ENCODE measurements at regions not wholly inside any gene's neighbourhood (a gene's known extent, or its start where the extent isn't known, plus 50 kb on each side); places are given as distances from the start of the nearest gene placed in this dataset.
"Not testable (repeated sequence)": the region's sequence is repeated elsewhere in the genome, so short reads cannot be mapped to it uniquely, and the experiment has no call there.

GRCh38 chrX:18034945-18035344, 173.8 kb upstream of the RAI2 start:
- Histone ChIP-seq H3K27ac (no peak overlapping the region), H3K36me3 (no peaks in the 10 kb centered on the region), H3K9me3 (no peaks in the 10 kb centered on the region), H3K4me1 (no peaks in the 10 kb centered on the region), H3K4me3 (no peak overlapping the region), H3K27me3 (no peaks in the 10 kb centered on the region)
- ATAC-seq: no peak
- 54 to 74% methylated on average over 2 of the region's 2 CpGs for WGBS, 2 donors (ENCODE audit: low coverage in 1 of 2)
- TF ChIP-seq POLR2A (IDR thresholded peaks at IDR 0.05) (no peak), EP300 (IDR thresholded peaks at IDR 0.05) (no peak), CTCF (IDR thresholded peaks at IDR 0.05) (no peak), POLR2AphosphoS5 (IDR thresholded peaks at IDR 0.05) (no peak)

DNA sequence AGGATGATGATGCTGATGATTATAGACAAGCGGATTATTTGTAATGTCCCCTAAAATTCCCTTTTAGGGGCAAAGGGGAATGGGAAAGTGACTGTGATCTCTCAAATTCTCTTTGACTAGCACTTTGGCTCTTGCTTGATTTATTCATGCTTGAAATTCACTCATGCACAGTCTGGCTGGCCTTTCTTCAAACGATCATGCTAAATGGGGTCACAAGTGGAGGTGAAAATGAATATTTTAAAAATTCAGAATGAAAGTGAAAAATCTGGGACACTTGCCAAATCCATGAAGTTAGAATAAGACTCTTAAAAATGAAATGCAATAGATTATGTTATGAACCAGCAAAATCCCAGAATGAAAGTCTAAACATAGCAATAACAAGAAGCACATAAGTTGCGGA, 173.4 kb upstream of the RAI2 start:
- TF ChIP-seq CTCF (IDR thresholded peaks at IDR 0.05) (no peak), POLR2AphosphoS5 (IDR thresholded peaks at IDR 0.05) (no peak), POLR2A (IDR thresholded peaks at IDR 0.05) (no peak), EP300 (IDR thresholded peaks at IDR 0.05) (no peak)

DNA sequence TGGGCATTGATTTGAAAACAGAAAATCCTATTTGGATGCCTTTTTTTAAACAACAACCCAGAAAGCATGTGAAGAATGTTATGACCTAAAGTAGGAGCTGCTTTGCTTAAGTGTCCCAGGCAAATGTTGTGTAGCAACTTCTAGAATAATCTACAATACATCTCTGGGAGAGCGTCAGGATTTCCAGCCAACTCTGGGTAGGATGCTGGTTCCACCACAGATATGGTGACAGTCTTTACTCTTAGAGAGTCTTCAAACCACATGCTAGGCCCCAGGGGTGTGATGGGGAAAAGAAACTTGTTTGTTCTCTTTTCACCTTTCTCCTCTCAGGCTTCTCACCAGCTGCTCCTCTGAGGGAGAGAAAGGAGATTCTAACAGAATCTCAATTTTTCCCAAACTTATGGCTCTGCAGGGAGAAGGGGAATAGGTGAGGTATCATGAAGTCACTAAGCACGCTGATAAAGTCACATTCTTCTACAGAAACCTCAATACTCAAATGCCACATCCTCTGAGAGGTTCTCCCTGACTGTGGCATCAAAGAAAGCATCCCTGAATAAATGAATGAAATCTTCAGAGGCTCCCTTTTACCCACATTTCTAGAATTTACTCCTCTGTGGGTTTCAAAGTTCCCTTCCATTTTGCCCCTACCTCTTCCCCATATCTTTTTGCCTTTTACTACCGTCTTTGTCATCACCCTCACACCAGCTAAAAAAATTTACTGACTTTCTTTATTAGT, 171.6 kb upstream of the RAI2 start:
- H3K36me3 ChIP-seq: no peaks in the 10 kb centered on the region
- no peaks in the 10 kb centered on the region for H3K27me3 ChIP-seq
- TF ChIP-seq POLR2A (IDR thresholded peaks at IDR 0.05) (no peak), POLR2AphosphoS5 (IDR thresholded peaks at IDR 0.05) (no peak), EP300 (IDR thresholded peaks at IDR 0.05) (no peak), CTCF (IDR thresholded peaks at IDR 0.05) (no peak)
- H3K9me3 ChIP-seq: no peaks in the 10 kb centered on the region
- no peak overlapping the region for H3K27ac ChIP-seq
- ATAC-seq: no peak
- H3K4me3 ChIP-seq: no peak overlapping the region
- 72 to 100% methylated on average over 1 to 2 of the region's 3 CpGs for WGBS, 2 donors (ENCODE audit: low coverage in 1 of 2)
- no peaks in the 10 kb centered on the region for H3K4me1 ChIP-seq

More for the DNA sequence above, 173.4 kb upstream of the RAI2 start:
- Histone ChIP-seq H3K4me1 (no peaks in the 10 kb centered on the region), H3K27me3 (no peaks in the 10 kb centered on the region), H3K36me3 (no peaks in the 10 kb centered on the region), H3K9me3 (no peaks in the 10 kb centered on the region), H3K27ac (no peak overlapping the region), H3K4me3 (no peak overlapping the region)
- WGBS, 2 donors (ENCODE audit: low coverage in 1 of 2): 31 to 63% methylated on average over 2 to 3 of the region's 3 CpGs
- no peak for ATAC-seq

DNA sequence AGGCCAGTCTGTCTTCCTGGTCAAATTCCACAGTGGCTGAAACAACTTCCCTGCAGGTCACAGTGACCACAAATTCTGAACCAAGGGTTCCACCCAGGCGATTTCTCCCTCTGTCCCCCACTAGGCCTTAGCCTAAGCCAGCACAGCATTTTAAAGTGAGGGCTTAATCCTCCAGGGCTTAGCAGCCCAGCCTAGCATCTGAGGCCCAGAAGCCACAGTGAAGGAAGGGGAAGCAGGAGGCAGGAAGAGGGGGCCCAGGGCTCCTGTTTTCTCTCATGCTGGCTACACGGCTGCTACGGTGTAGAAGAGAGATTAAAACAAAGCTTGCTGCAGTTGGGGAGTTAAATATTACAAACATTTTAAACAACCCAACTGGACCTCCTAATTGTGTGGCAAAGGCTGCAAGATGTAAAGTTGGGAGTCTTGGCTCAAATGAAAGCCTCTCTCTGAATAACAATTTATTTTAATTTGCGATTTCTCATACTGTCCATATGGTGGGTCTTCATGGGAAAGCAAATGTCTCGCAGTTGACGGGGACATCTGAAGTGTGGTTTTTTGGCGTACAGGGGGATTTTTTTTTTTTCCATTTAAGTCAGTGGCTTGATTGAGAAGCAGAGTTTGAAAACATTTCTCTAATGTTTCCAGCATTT, 170.8 kb upstream of the RAI2 start:
- ATAC-seq: no peak
- Histone ChIP-seq H3K4me1 (no peaks in the 10 kb centered on the region), H3K9me3 (no peaks in the 10 kb centered on the region), H3K27me3 (no peaks in the 10 kb centered on the region), H3K4me3 (no peak overlapping the region), H3K27ac (no peak overlapping the region), H3K36me3 (no peaks in the 10 kb centered on the region)
- TF ChIP-seq POLR2AphosphoS5 (IDR thresholded peaks at IDR 0.05) (no peak), EP300 (IDR thresholded peaks at IDR 0.05) (no peak), POLR2A (IDR thresholded peaks at IDR 0.05) (no peak), CTCF (IDR thresholded peaks at IDR 0.05) (no peak)
- WGBS, 2 donors (ENCODE audit: low coverage in 1 of 2): 81 to 87% methylated on average over 4 of the region's 7 CpGs

- not testable (repeated sequence) for H3K9me3 ChIP-seq, H3K4me1 ChIP-seq, H3K27ac ChIP-seq, H3K4me3 ChIP-seq, H3K27me3 ChIP-seq, ATAC-seq, H3K36me3 ChIP-seq
- 50 to 83% methylated on average over 1 of the region's 1 CpG for WGBS, 2 donors (ENCODE audit: low coverage in 1 of 2)
Measured at GRCh38 chrX:18030656-18031055, 169.6 kb upstream of the RAI2 start.

Measured in gastroesophageal sphincter (tissue), 4 donors.